GM23248 (cell line): ENCODE measurements at regions not wholly inside any gene's neighbourhood (a gene's known extent, or its start where the extent isn't known, plus 50 kb on each side); places are given as distances from the start of the nearest gene placed in this dataset.

Experiments
- EZH2 ChIP-seq: fragments of 200-600 bp; sonication (generic); IDR thresholded peaks from 2 replicates; pipeline ENCODE4 v1.6.1; 2018; ENCODE audit warnings: antibody characterized with exemption, mild to moderate bottlenecking; ENCODE audit not compliant: insufficient read depth, poor library complexity, severe bottlenecking
- EZH2phosphoT487 ChIP-seq: fragments of 200-600 bp; sonication (generic); IDR thresholded peaks from 2 replicates; pipeline ENCODE4 v1.6.1; 2018; ENCODE audit warnings: antibody characterized with exemption, moderate library complexity, mild to moderate bottlenecking, low read depth; ENCODE audit not compliant: insufficient read depth

GRCh38 chr2:22199994-22200393, 1076.2 kb downstream of the TDRD15 start:
- no peak for TF ChIP-seq EZH2
- TF ChIP-seq EZH2phosphoT487, result no peak
